Osteocyte (in vitro differentiated cells): ENCODE measurements at regions not wholly inside any gene's neighbourhood (a gene's known extent, or its start where the extent isn't known, plus 50 kb on each side); places are given as distances from the start of the nearest gene placed in this dataset.

ENCODE experiments used
- DNase-seq: peaks from one replicate; pipeline ENCODE4 v3.0.0; 2021; ENCODE audit warnings: mixed read lengths; ENCODE audit not compliant: unreplicated experiment; ENCODE audit errors: extremely low spot score
- H3K27ac Mint-ChIP-seq: one replicate; pipeline ENCODE4 v1.8.0; 2021; ENCODE audit warnings: mild to moderate bottlenecking, mixed read lengths; ENCODE audit not compliant: unreplicated experiment
- H3K27me3 Mint-ChIP-seq: one replicate; pipeline ENCODE4 v1.8.0; 2021; ENCODE audit warnings: mixed read lengths; ENCODE audit not compliant: unreplicated experiment
- H3K36me3 Mint-ChIP-seq: one replicate; pipeline ENCODE4 v1.8.0; 2021; ENCODE audit warnings: mixed read lengths; ENCODE audit not compliant: unreplicated experiment
- H3K4me1 Mint-ChIP-seq: one replicate; pipeline ENCODE4 v1.8.0; 2021; ENCODE audit warnings: mixed read lengths; ENCODE audit not compliant: unreplicated experiment
- H3K4me3 Mint-ChIP-seq: one replicate; pipeline ENCODE4 v1.8.0; 2021; ENCODE audit warnings: mild to moderate bottlenecking, moderate library complexity, mixed read lengths; ENCODE audit not compliant: unreplicated experiment
- H3K9me3 Mint-ChIP-seq: one replicate; pipeline ENCODE4 v1.8.0; 2021; ENCODE audit warnings: mixed read lengths; ENCODE audit not compliant: unreplicated experiment
- CTCF ChIP-seq: fragments of 200-600 bp; sonication (generic); IDR thresholded peaks from 2 replicates; pipeline ENCODE4 v1.5.0; 2021; ENCODE audit warnings: antibody characterized with exemption, mild to moderate bottlenecking, moderate library complexity

DNA sequence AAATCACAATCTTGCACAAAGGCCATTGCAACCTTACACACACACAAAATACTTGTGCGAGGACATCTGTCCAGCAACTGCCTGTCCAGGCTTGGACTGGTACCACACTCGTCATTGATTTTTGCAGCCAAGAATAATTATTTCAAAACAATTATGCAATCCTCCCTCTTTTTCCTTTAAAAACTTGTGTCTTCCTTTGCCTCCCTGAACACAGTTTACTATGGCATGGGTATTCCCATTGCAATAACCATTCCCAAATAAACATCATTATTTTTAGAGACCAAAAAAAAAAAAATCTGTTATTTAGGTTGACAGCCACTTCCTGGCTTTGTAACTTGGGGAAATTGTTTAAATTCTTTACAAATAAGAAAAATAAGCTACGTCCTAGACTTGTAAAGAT is 54.0 kb downstream of the C11orf91 start:
- H3K27ac Mint-ChIP-seq = no peak overlapping the region
- no peak for DNase-seq
- H3K4me3 Mint-ChIP-seq = no peak overlapping the region
- peaks cover 2% of the 10 kb centered on the region for H3K4me1 Mint-ChIP-seq
- no peaks in the 10 kb centered on the region for H3K27me3 Mint-ChIP-seq
- no peak for TF ChIP-seq CTCF
- H3K9me3 Mint-ChIP-seq = no peaks in the 10 kb centered on the region
- H3K36me3 Mint-ChIP-seq = no peaks in the 10 kb centered on the region

DNA sequence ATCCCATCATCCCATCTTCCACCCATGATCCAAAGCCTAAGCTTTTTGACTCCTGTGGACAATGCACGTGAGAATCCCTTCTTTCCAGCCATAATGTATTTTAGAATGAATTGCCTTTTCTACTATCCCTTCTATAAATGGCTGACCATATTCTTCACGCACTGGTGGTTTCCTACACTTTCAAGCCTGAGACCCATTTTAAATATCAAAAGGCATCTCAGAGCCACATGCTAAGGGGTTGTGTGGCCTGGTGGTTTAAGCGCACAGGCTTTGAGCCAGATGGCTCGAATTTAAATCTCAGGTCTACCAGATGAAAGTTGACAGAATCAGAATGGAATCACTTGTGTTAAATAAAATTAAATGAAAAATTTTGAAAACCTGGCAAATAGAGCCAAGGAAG is 54.5 kb downstream of the C11orf91 start:
- no peaks in the 10 kb centered on the region for H3K36me3 Mint-ChIP-seq
- no peak overlapping the region for H3K4me3 Mint-ChIP-seq
- DNase-seq = no peak
- peaks cover 2% of the 10 kb centered on the region for H3K4me1 Mint-ChIP-seq
- H3K27me3 Mint-ChIP-seq = no peaks in the 10 kb centered on the region
- H3K27ac Mint-ChIP-seq = no peak overlapping the region
- H3K9me3 Mint-ChIP-seq = no peaks in the 10 kb centered on the region
- no peak for TF ChIP-seq CTCF

DNA sequence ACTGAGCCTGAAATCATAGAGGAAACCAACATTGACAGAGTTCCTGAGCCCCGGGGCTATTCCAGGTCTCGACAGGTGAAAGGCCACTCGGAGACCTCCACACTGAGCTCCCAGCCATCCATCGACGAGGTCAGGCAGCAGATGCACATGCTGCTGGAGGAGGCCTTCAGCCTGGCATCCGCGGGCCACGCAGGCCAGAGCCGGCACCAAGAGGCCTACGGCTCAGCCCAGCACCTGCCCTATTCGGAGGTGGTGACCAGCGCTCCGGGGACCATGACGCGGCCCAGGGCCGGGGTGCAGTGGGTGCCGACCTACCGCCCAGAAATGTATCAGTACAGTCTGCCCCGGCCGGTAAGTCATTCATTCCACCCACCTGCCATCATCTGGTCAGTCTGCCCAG is 54.9 kb downstream of the C11orf91 start:
- Mint-ChIP-seq H3K4me3 (no peak overlapping the region), H3K27me3 (no peaks in the 10 kb centered on the region), H3K9me3 (no peaks in the 10 kb centered on the region), H3K36me3 (no peaks in the 10 kb centered on the region), H3K4me1 (peaks cover 2% of the 10 kb centered on the region), H3K27ac (no peak overlapping the region)
- TF ChIP-seq CTCF = no peak
- peak; percentile 80 for DNase-seq

- TF ChIP-seq CTCF = no peak
- no peak overlapping the region for H3K4me3 Mint-ChIP-seq
- H3K27ac Mint-ChIP-seq = no peak overlapping the region
- DNase-seq = peak; percentile 59
- H3K27me3 Mint-ChIP-seq = no peaks in the 10 kb centered on the region
- peaks cover 2% of the 10 kb centered on the region for H3K4me1 Mint-ChIP-seq
- H3K36me3 Mint-ChIP-seq = no peaks in the 10 kb centered on the region
- peaks cover 6% of the 10 kb centered on the region for H3K9me3 Mint-ChIP-seq
These were observed 57.3 kb downstream of the C11orf91 start for GRCh38 chr11:33643167-33643824.

GRCh38 chr11:33642461-33643166 is 58.0 kb downstream of the C11orf91 start:
- Mint-ChIP-seq H3K4me1 (peaks cover 2% of the 10 kb centered on the region), H3K36me3 (no peaks in the 10 kb centered on the region), H3K9me3 (peaks cover 11% of the 10 kb centered on the region), H3K27me3 (no peaks in the 10 kb centered on the region), H3K27ac (no peak overlapping the region), H3K4me3 (no peak overlapping the region)
- TF ChIP-seq CTCF = no peak
- peak; percentile 53 for DNase-seq
